Parathyroid adenoma (tissue), 2 donors: ENCODE measurements at regions not wholly inside any gene's neighbourhood (a gene's known extent, or its start where the extent isn't known, plus 50 kb on each side); places are given as distances from the start of the nearest gene placed in this dataset.

ENCODE experiments used
- H2AFZ ChIP-seq: fragments of 300-600 bp; sonication (generic); one replicate; pipeline ENCODE4 v1.7.0; 2017; ENCODE audit warnings: antibody characterized with exemption, mild to moderate bottlenecking
- H3K27ac ChIP-seq: fragments of 300-600 bp; sonication (generic); one replicate; pipeline ENCODE4 v1.7.0; 2017
- H3K27me3 ChIP-seq: fragments of 300-600 bp; sonication (generic); one replicate; pipeline ENCODE4 v1.7.0; 2017; ENCODE audit warnings: low read length; ENCODE audit not compliant: control insufficient read depth, insufficient read depth
- H3K36me3 ChIP-seq: fragments of 300-600 bp; sonication (generic); one replicate; pipeline ENCODE4 v1.7.0; 2017; ENCODE audit warnings: low read length; ENCODE audit not compliant: control insufficient read depth, insufficient read depth
- H3K4me1 ChIP-seq: fragments of 300-600 bp; sonication (generic); one replicate; pipeline ENCODE4 v1.7.0; 2017; ENCODE audit warnings: control low read depth
- H3K4me2 ChIP-seq: fragments of 300-600 bp; sonication (generic); one replicate; pipeline ENCODE4 v1.7.0; 2017; ENCODE audit warnings: low read length
- H3K4me3 ChIP-seq: fragments of 300-600 bp; sonication (generic); one replicate; pipeline ENCODE4 v1.7.0; 2017; ENCODE audit warnings: low read depth, low read length
- H3K79me2 ChIP-seq: fragments of 300-600 bp; sonication (generic); one replicate; pipeline ENCODE4 v1.7.0; 2017; ENCODE audit warnings: control low read depth
- H3K9ac ChIP-seq: fragments of 300-600 bp; sonication (generic); one replicate; pipeline ENCODE4 v1.7.0; 2017; ENCODE audit warnings: mild to moderate bottlenecking
- H3K9me3 ChIP-seq: fragments of 300-600 bp; sonication (generic); one replicate; pipeline ENCODE4 v1.7.0; 2017; ENCODE audit warnings: low read length; ENCODE audit not compliant: control insufficient read depth
- CTCF ChIP-seq: fragments of 300-600 bp; sonication (generic); IDR thresholded peaks from one replicate; pipeline ENCODE4 v1.7.0; 2017; ENCODE audit warnings: antibody characterized with exemption, mild to moderate bottlenecking
- donor health status: primary hyperparathyroidism.

DNA sequence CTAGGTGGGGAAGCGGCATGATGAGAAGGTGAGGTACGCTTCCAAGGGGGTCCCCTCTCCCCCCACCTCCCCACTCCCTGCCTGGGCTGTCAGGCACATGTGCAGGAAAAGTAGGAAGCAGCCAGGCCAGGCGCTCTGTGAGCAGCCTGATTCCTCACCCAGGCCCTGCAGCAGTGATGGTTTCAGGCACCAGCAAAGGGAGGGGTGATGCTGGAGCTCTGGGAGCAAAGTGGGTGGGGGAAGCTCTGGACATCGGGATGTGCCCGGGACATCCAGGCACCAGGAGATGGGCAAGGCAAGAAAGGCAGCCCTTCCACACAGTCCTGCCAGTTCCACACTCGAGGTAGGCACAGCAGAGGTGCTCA is 106.1 kb downstream of the CRYAA start:
- no peak for TF ChIP-seq CTCF
- H3K4me2 ChIP-seq: no peak overlapping the region
- H3K4me3 ChIP-seq: no peak overlapping the region
- no peaks in the 10 kb centered on the region for H3K79me2 ChIP-seq
- no peaks in the 10 kb centered on the region for H3K4me1 ChIP-seq
- H3K27me3 ChIP-seq: no peaks in the 10 kb centered on the region
- no peaks in the 10 kb centered on the region for H3K9me3 ChIP-seq
- no peak overlapping the region for H3K9ac ChIP-seq
- H2AFZ ChIP-seq: no peak overlapping the region
- H3K27ac ChIP-seq: no peak overlapping the region
- H3K36me3 ChIP-seq: no peaks in the 10 kb centered on the region

DNA sequence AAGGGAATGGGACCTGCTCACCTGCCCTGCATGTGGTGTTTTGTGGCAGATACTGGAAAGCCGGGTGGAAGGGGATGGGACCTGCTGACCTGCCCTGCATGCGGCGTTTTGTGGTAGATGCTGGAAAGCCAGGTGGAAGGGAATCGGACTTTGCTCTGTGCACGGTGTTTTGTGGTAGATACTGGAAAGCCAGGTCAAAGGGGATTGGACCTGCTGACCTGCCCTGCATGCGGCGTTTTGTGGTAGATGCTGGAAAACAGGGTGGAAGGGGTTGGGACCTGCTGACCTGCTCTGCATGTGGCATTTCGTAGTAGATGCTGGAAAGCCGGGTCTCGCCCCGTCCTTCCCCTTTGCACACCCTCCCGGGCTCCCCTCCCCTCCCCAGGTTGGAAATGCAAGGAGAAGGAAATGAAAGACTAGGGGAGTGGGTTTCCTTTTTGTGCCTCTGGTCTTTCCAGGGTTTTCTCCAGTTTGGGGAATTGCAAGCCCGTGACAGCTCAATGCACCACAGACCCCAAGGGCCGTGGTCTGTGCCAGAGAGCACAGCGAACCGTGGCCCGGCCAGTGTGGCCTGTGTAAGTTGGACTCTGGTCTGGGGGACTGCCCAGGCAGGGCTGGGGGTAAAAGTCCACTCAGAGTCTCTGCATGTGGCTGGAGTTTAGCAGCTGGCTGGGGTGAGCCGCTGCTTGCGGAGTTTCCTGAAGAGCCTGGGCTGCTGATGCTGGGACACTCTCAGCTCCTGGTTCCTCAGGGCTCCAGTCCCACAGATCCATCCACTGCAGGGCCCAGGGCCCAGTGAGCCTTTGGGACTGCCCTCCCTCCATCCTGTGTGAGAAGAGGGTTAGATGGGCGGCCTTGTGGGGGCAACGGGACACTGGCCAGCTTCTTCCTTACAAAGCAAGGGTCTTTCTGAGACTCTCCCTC is 105.5 kb downstream of the CRYAA start:
- Histone ChIP-seq H3K4me1 (no peaks in the 10 kb centered on the region), H3K9ac (no peak overlapping the region), H3K79me2 (no peaks in the 10 kb centered on the region), H3K4me3 (no peak overlapping the region), H3K4me2 (no peak overlapping the region), H3K9me3 (no peaks in the 10 kb centered on the region), H2AFZ (no peak overlapping the region), H3K27ac (no peak overlapping the region), H3K36me3 (no peaks in the 10 kb centered on the region), H3K27me3 (no peaks in the 10 kb centered on the region)
- TF ChIP-seq CTCF: no peak

DNA sequence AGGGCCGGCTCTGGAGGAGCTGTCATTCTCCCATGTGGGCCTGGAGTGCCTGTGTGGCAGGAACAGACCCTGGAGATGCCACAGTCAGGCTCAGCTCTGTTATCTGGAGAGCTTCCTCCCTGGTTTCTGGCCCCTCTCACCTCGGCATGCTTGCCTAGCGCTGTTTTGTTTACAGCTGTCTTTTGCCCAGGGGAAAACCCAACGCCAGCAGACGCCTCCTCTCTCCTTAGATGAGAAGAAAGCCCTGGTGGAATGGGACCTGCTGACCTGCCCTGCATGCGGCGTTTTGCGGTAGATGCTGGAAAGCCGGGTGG is 104.9 kb downstream of the CRYAA start:
- H3K4me1 ChIP-seq: no peaks in the 10 kb centered on the region
- no peak overlapping the region for H3K4me2 ChIP-seq
- H2AFZ ChIP-seq: no peak overlapping the region
- H3K79me2 ChIP-seq: no peaks in the 10 kb centered on the region
- TF ChIP-seq CTCF: no peak
- no peaks in the 10 kb centered on the region for H3K36me3 ChIP-seq
- no peak overlapping the region for H3K4me3 ChIP-seq
- no peaks in the 10 kb centered on the region for H3K9me3 ChIP-seq
- H3K9ac ChIP-seq: no peak overlapping the region
- no peak overlapping the region for H3K27ac ChIP-seq
- no peaks in the 10 kb centered on the region for H3K27me3 ChIP-seq

GRCh38 chr21:43273016-43273707 is 104.4 kb downstream of the CRYAA start:
- Histone ChIP-seq H3K27me3 (no peaks in the 10 kb centered on the region), H3K9me3 (no peaks in the 10 kb centered on the region), H3K4me3 (no peak overlapping the region), H3K4me1 (no peaks in the 10 kb centered on the region), H2AFZ (no peak overlapping the region), H3K79me2 (no peaks in the 10 kb centered on the region), H3K36me3 (no peaks in the 10 kb centered on the region), H3K9ac (no peak overlapping the region), H3K27ac (no peak overlapping the region), H3K4me2 (no peak overlapping the region)
- TF ChIP-seq CTCF: no peak
